Upper lobe of right lung (tissue), 1 donor: ENCODE measurements at regions not wholly inside any gene's neighbourhood (a gene's known extent, or its start where the extent isn't known, plus 50 kb on each side); places are given as distances from the start of the nearest gene placed in this dataset.

ENCODE experiments used
- ATAC-seq: fragments of 200-7000 bp; cut with Tn5 transposase; one replicate; pipeline ENCODE4 v1.9.1; 2020; ENCODE audit warnings: mild to moderate bottlenecking, moderate library complexity
- DNase-seq: peaks from one replicate; pipeline ENCODE4 v3.0.0-alpha.2; 2020
- H3K27ac ChIP-seq: fragments of 200-600 bp; one replicate; pipeline ENCODE4 v1.8.0; 2022
- H3K27me3 ChIP-seq: fragments of 200-600 bp; one replicate; pipeline ENCODE4 v1.8.0; 2022; ENCODE audit warnings: mild to moderate bottlenecking
- H3K36me3 ChIP-seq: fragments of 200-600 bp; one replicate; pipeline ENCODE4 v1.8.0; 2022
- H3K4me1 ChIP-seq: fragments of 200-600 bp; one replicate; pipeline ENCODE4 v1.8.0; 2022
- H3K4me3 ChIP-seq: fragments of 200-600 bp; one replicate; pipeline ENCODE4 v1.8.0; 2022; ENCODE audit warnings: mild to moderate bottlenecking
- H3K9me3 ChIP-seq: fragments of 200-600 bp; one replicate; pipeline ENCODE4 v1.8.0; 2022
- intact Hi-C: fragments of 100-400 bp; cut with DNase I; formaldehyde crosslinking; loops from one replicate; pipeline ENCODE4 v1.11.0; 2022
- TF ChIP-seq, protein P1 (sequence below): fragments of 200-600 bp; IDR thresholded peaks from one replicate; pipeline ENCODE4 v1.8.0; 2022; ENCODE audit warnings: antibody characterized with exemption
- donor health status: DM: no; HTN: yes; CAD: no; lungs with severe emphysema.

DNA sequence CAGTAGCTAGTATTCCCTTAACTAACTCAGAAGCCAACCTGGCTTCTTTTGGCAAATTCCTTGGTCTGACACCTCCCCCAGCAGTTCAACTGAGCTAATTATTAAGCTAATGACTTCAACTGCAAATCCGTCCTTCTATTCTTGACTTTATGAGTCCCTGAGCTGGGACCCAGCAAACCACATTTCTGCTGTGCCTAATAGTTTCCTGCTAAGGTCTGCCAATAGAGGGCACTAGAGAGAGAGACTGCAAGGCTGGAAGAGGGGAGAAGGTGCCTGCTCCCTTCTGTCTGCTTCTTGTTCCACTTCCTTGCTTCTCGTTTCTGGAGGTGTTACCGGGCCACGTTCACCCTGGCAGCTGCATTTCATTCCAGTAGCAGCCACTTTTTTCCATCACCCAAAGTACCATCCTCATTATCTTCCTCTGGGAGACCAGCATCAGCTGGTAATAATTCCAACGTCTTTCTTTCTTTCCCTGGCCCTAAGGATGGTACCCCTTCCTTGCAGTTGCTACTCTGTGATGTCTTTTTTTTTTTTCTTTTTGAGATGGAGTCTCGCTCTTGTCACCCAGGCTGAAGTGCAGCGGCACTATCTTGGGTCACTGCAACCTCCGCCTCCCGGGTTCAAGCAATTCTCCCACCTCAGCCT lies 352.0 kb downstream of the TNS1 start:
- ATAC-seq: peak; percentile 90
- intact Hi-C loops: no loop called here

DNA sequence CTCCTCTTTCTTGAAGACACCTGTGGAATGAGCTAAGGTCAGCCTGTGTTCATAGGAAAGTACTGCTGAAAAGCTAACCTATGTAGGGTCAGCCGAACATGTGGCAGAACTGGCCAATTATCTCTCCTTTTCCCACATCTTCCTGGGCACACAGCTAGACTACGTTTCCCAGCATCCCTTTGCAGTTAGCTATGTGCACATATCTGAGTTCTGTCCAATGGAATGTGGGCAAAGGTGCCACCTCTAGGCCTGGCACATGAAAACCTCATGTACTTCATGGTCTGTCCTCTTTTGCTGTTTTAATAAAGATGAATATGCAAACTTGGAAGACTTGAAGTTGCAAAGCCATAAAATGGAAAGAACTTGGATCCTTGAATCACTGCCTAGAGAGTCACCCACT lies 352.6 kb downstream of the TNS1 start:
- H3K4me3 ChIP-seq: no peak overlapping the region
- no peaks in the 10 kb centered on the region for H3K9me3 ChIP-seq
- H3K27me3 ChIP-seq: no peaks in the 10 kb centered on the region
- TF ChIP-seq, protein P1, sequence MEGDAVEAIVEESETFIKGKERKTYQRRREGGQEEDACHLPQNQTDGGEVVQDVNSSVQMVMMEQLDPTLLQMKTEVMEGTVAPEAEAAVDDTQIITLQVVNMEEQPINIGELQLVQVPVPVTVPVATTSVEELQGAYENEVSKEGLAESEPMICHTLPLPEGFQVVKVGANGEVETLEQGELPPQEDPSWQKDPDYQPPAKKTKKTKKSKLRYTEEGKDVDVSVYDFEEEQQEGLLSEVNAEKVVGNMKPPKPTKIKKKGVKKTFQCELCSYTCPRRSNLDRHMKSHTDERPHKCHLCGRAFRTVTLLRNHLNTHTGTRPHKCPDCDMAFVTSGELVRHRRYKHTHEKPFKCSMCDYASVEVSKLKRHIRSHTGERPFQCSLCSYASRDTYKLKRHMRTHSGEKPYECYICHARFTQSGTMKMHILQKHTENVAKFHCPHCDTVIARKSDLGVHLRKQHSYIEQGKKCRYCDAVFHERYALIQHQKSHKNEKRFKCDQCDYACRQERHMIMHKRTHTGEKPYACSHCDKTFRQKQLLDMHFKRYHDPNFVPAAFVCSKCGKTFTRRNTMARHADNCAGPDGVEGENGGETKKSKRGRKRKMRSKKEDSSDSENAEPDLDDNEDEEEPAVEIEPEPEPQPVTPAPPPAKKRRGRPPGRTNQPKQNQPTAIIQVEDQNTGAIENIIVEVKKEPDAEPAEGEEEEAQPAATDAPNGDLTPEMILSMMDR: no peak
- ATAC-seq: peak; percentile 24
- no peaks in the 10 kb centered on the region for H3K4me1 ChIP-seq
- intact Hi-C loops: no loop called here
- no peaks in the 10 kb centered on the region for H3K36me3 ChIP-seq
- DNase-seq: no peak
- no peak overlapping the region for H3K27ac ChIP-seq

More for the DNA sequence above, 352.0 kb downstream of the TNS1 start:
- no peaks in the 10 kb centered on the region for H3K4me1 ChIP-seq
- no peaks in the 10 kb centered on the region for H3K9me3 ChIP-seq
- no peak overlapping the region for H3K4me3 ChIP-seq
- H3K36me3 ChIP-seq: no peaks in the 10 kb centered on the region
- TF ChIP-seq, protein P1: peak; percentile 74
- no peak for DNase-seq
- no peak overlapping the region for H3K27ac ChIP-seq
- no peaks in the 10 kb centered on the region for H3K27me3 ChIP-seq

DNA sequence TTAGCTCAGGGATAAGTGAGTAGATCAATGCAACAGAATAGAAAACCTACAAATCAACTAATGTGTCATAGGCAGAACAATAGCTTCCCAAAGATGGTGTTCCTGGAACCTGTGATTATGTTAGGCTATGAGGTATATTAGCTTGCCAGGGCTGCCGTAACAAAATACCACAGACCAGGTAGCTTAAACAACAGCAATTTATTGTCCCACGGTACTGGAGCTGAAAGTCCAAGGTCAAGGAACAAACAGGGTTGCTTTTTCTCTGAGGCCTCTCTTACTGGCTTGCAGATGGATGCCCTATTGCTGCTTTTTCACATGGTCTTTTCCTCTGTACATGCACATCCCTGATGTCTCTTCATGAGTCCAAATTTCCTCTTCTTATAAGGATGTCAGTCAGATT lies 354.9 kb downstream of the TNS1 start:
- TF ChIP-seq, protein P1: no peak
- Histone ChIP-seq H3K9me3 (no peaks in the 10 kb centered on the region), H3K36me3 (no peaks in the 10 kb centered on the region), H3K27ac (no peak overlapping the region), H3K4me3 (no peak overlapping the region), H3K4me1 (no peaks in the 10 kb centered on the region), H3K27me3 (no peaks in the 10 kb centered on the region)
- ATAC-seq (no peak), DNase-seq (no peak)
- intact Hi-C loops: no loop called here

DNA sequence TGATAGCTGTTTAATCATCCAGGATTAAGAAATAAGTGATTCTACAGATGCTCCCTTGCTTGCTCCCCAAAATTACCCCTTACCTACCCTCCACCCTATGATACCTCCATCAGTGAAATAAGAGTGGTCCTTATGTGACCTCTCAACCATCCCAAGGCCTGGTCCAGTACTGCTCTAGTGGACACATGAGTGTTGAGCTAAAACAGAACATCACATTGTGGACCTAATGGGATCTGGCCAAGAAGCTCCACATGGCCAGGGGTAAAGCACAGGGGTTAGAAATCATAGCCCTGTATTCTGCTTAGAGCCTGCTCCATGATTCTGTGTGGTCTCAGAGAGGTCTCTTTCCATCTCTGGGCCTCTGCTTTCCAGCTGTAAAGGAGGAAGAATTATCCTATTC lies 355.6 kb downstream of the TNS1 start:
- H3K4me3 ChIP-seq: no peak overlapping the region
- DNase-seq: no peak
- ATAC-seq: no peak
- H3K4me1 ChIP-seq: no peaks in the 10 kb centered on the region
- intact Hi-C loops: no loop called here
- H3K36me3 ChIP-seq: no peaks in the 10 kb centered on the region
- H3K27me3 ChIP-seq: no peaks in the 10 kb centered on the region
- H3K9me3 ChIP-seq: no peaks in the 10 kb centered on the region
- H3K27ac ChIP-seq: no peak overlapping the region
- TF ChIP-seq, protein P1: no peak

DNA sequence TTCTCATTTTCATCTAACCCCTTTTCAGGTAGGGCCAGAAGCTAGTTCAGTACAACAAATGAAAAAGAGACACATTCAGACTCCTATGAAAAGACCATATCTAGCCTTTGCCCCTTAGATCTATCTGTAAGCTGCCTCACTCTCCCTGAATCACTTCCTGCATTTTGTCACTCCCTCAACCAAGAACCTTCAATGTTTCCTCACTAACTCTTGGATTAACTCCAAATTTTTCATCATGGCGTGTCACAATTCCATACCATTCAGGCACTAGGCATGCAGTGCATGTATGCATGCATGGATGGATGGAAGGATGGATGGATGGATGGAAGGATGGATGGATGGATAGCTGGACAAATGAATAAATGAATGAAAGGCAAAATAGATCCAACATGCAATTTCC lies 356.9 kb downstream of the TNS1 start:
- intact Hi-C loops: no loop called here
- ATAC-seq: no peak
- TF ChIP-seq, protein P1: no peak
- H3K36me3 ChIP-seq: no peaks in the 10 kb centered on the region
- no peak for DNase-seq
- H3K9me3 ChIP-seq: no peaks in the 10 kb centered on the region
- H3K27me3 ChIP-seq: no peaks in the 10 kb centered on the region
- H3K4me3 ChIP-seq: no peak overlapping the region
- H3K27ac ChIP-seq: no peak overlapping the region
- H3K4me1 ChIP-seq: no peaks in the 10 kb centered on the region
